ENCODE measurements at regions not wholly inside any gene's neighbourhood (a gene's known extent, or its start where the extent isn't known, plus 50 kb on each side); places are given as distances from the start of the nearest gene placed in this dataset.

GRCh38 chr3:66666362-66666761, 165.5 kb upstream of the LRIG1 start:
- no peaks in the 10 kb centered on the region for H3K36me3 ChIP-seq (ENCODE audit: control insufficient read depth in 2 of 4, insufficient read depth in 4 of 4, low read length in 3 of 4)
- H3K9me3 ChIP-seq (ENCODE audit: insufficient read depth in 2 of 2, low read depth in 1 of 2, low read length in 1 of 2), result no peaks in the 10 kb centered on the region
- no peak overlapping the region for H2BK120ac ChIP-seq (replicated peaks; ENCODE audit: low read depth, low read length)
- H3K4ac ChIP-seq (replicated peaks; ENCODE audit: insufficient read length, low read depth, low read length), result no peak overlapping the region
- H3K4me3 ChIP-seq (ENCODE audit: extremely low read depth in 1 of 4, insufficient read depth in 2 of 4, low read depth in 3 of 4, low read length in 4 of 4), result no peak overlapping the region
- H4K5ac ChIP-seq (ENCODE audit: insufficient read length, low read depth, low read length), result no peak overlapping the region
- no peak overlapping the region for H3K27ac ChIP-seq (ENCODE audit: low read depth, low read length)
- H3K4me1 ChIP-seq (replicated peaks in 1 of 4; ENCODE audit: control insufficient read depth in 3 of 4, insufficient read depth in 4 of 4, low read length in 3 of 4), result no peaks in the 10 kb centered on the region
- H3K9ac ChIP-seq (replicated peaks in 1 of 4; ENCODE audit: extremely low read depth in 1 of 4, low read depth in 3 of 4, low read length in 3 of 4), result no peak overlapping the region
- H3K27me3 ChIP-seq (replicated peaks in 1 of 4; ENCODE audit: control insufficient read depth in 3 of 4, extremely low read depth in 1 of 4, insufficient read depth in 3 of 4, low read length in 3 of 4), result no peaks in the 10 kb centered on the region
- H4K8ac ChIP-seq (ENCODE audit: extremely low read depth, insufficient read depth, low read length), result no peak overlapping the region
- no peak for DNase-seq (ENCODE audit: low read depth in 1 of 2, low spot score in 2 of 2)
- H2BK5ac ChIP-seq (ENCODE audit: low read depth, low read length), result no peak overlapping the region
- no peak overlapping the region for H3K23ac ChIP-seq (ENCODE audit: insufficient read length)
- H4K91ac ChIP-seq (replicated peaks; ENCODE audit: insufficient read length, low read length), result no peak overlapping the region
- no peak overlapping the region for H3K18ac ChIP-seq (ENCODE audit: extremely low read depth, low read length)
- H2BK20ac ChIP-seq (ENCODE audit: low read length), result no peak overlapping the region
- H3K4me2 ChIP-seq (ENCODE audit: insufficient read depth in 1 of 2, low read depth in 2 of 2, low read length in 2 of 2), result no peak overlapping the region
- CTCF ChIA-PET (ENCODE audit: partially characterized antibody), result no interaction called here
- no peak overlapping the region for H2AK5ac ChIP-seq (ENCODE audit: low read depth, low read length)
- no peak for FAIRE-seq
- no peak overlapping the region for H2AFZ ChIP-seq (ENCODE audit: low read length)
- H3K14ac ChIP-seq (ENCODE audit: insufficient read length), result no peak overlapping the region
- no peak overlapping the region for H2BK12ac ChIP-seq (ENCODE audit: low read depth, low read length)
- H3K79me1 ChIP-seq (ENCODE audit: low read depth, low read length), result no peaks in the 10 kb centered on the region
- no peaks in the 10 kb centered on the region for H3K79me2 ChIP-seq (ENCODE audit: control insufficient read depth in 1 of 2, insufficient read depth in 2 of 2, low read length in 2 of 2)
- H3K56ac ChIP-seq (replicated peaks; ENCODE audit: insufficient read length, low read depth, low read length), result no peak overlapping the region
- TF ChIP-seq EGR1 (IDR thresholded peaks at IDR 0.05; ENCODE audit: borderline replicate concordance, low read depth, low read length), result no peak
- no peak for TF ChIP-seq SP2 (IDR thresholded peaks at IDR 0.05; ENCODE audit: low read length)
- TF ChIP-seq GABPA (IDR thresholded peaks at IDR 0.05; ENCODE audit: borderline replicate concordance, insufficient read depth, low read length), result no peak
- no peak for TF ChIP-seq JUN (IDR thresholded peaks at IDR 0.05; ENCODE audit: low read depth, low read length)
- TF ChIP-seq HDAC2 (IDR thresholded peaks at IDR 0.05; ENCODE audit: borderline replicate concordance in 1 of 2, low read depth in 2 of 2, low read length in 2 of 2), result no peak
- no peak for TF ChIP-seq ZNF274 (IDR thresholded peaks at IDR 0.05; ENCODE audit: borderline replicate concordance, extremely low read depth, low read length)
- no peak for TF ChIP-seq CBX5 (IDR thresholded peaks at IDR 0.05; ENCODE audit: low read depth, low read length)
- no peak overlapping the region for H2BK15ac ChIP-seq (ENCODE audit: low read length)
- no peaks in the 10 kb centered on the region for H4K20me1 ChIP-seq (replicated peaks in 1 of 2; ENCODE audit: control insufficient read depth in 1 of 2, insufficient read depth in 2 of 2, low read length in 2 of 2)
- POLR2A ChIA-PET (ENCODE audit: partially characterized antibody), result interaction anchor here (0.5 kb wide), 1 partner anchor 211 kb away, joined by 3 read pairs; no protein-coding TSS in a partner anchor
- H3K23me2 ChIP-seq (ENCODE audit: low read depth, low read length), result no peaks in the 10 kb centered on the region; the same call in 1 of the 2 replicates

All from H1 (cell line).